Neutrophil (primary cell): ENCODE measurements at regions not wholly inside any gene's neighbourhood (a gene's known extent, or its start where the extent isn't known, plus 50 kb on each side); places are given as distances from the start of the nearest gene placed in this dataset.

Experiments used
- H3K27ac ChIP-seq: fragments of 200-600 bp; sonication (generic); 2 replicates; pipeline ENCODE4 v1.5.1; 2016; ENCODE audit warnings: mild to moderate bottlenecking, moderate library complexity
- H3K27me3 ChIP-seq: fragments of 200-600 bp; sonication (generic); 2 replicates; pipeline ENCODE4 v1.6.0; 2016; ENCODE audit warnings: mild to moderate bottlenecking
- H3K36me3 ChIP-seq: fragments of 200-600 bp; sonication (generic); 2 replicates; pipeline ENCODE4 v1.5.1; 2017
- H3K4me1 ChIP-seq, 2 experiments: fragments of 200-600 bp in 1 of 2; sonication (generic) in 1 of 2; 1 replicate in 1 of 2; 2 replicates in 1 of 2; pipeline versions ENCODE4 v1.5.1 to v1.6.1; 2013 to 2016; ENCODE audit warnings: low read depth in 1 of 2, low read length in 1 of 2, mild to moderate bottlenecking in 1 of 2, moderate library complexity in 1 of 2; ENCODE audit not compliant: control insufficient read depth in 1 of 2, insufficient read depth in 1 of 2
- H3K4me3 ChIP-seq, 2 experiments: fragments of 200-600 bp in 1 of 2; sonication (generic) in 1 of 2; 1 replicate in 1 of 2; 2 replicates in 1 of 2; pipeline ENCODE4 v1.5.1; 2013 to 2016; ENCODE audit warnings: low read depth in 1 of 2, low read length in 1 of 2, mild to moderate bottlenecking in 1 of 2, moderate library complexity in 1 of 2
- H3K9me3 ChIP-seq: fragments of 200-600 bp; sonication (generic); 2 replicates; pipeline ENCODE4 v1.5.1; 2016
- CTCF ChIP-seq: fragments of 200-600 bp; sonication (generic); IDR thresholded peaks from 2 replicates; pipeline ENCODE4 v1.5.1; 2016; ENCODE audit warnings: antibody characterized with exemption

GRCh38 chr5:163724305-163724704 is 218.9 kb downstream of the MAT2B start:
- Histone ChIP-seq H3K4me1 (no peaks in the 10 kb centered on the region), H3K4me3 (no peak overlapping the region), H3K27ac (no peak overlapping the region), H3K27me3 (no peaks in the 10 kb centered on the region), H3K9me3 (no peaks in the 10 kb centered on the region), H3K36me3 (no peaks in the 10 kb centered on the region)
- TF ChIP-seq CTCF: no peak

GRCh38 chr5:163727028-163727427 is 221.6 kb downstream of the MAT2B start:
- no peaks in the 10 kb centered on the region for H3K9me3 ChIP-seq
- H3K4me1 ChIP-seq: no peaks in the 10 kb centered on the region
- no peaks in the 10 kb centered on the region for H3K36me3 ChIP-seq
- TF ChIP-seq CTCF: no peak
- H3K27ac ChIP-seq: no peak overlapping the region
- no peak overlapping the region for H3K4me3 ChIP-seq
- no peaks in the 10 kb centered on the region for H3K27me3 ChIP-seq

- no peak for TF ChIP-seq CTCF
- Histone ChIP-seq H3K36me3 (no peaks in the 10 kb centered on the region), H3K4me1 (no peaks in the 10 kb centered on the region), H3K9me3 (no peaks in the 10 kb centered on the region), H3K27ac (no peak overlapping the region), H3K27me3 (no peaks in the 10 kb centered on the region), H3K4me3 (no peak overlapping the region)
These were observed 224.9 kb downstream of the MAT2B start for GRCh38 chr5:163730206-163730756.

- TF ChIP-seq CTCF: no peak
- H3K9me3 ChIP-seq: no peaks in the 10 kb centered on the region
These were observed 225.8 kb downstream of the MAT2B start for GRCh38 chr5:163731256-163731655.

GRCh38 chr5:163735069-163735468 is 229.7 kb downstream of the MAT2B start:
- no peak overlapping the region for H3K4me3 ChIP-seq
- H3K27ac ChIP-seq: no peak overlapping the region
- TF ChIP-seq CTCF: no peak
- no peaks in the 10 kb centered on the region for H3K27me3 ChIP-seq
- H3K9me3 ChIP-seq: no peaks in the 10 kb centered on the region
- no peaks in the 10 kb centered on the region for H3K36me3 ChIP-seq
- H3K4me1 ChIP-seq: no peaks in the 10 kb centered on the region

More at GRCh38 chr5:163731256-163731655, 225.8 kb downstream of the MAT2B start:
- Histone ChIP-seq H3K36me3 (no peaks in the 10 kb centered on the region), H3K27me3 (no peaks in the 10 kb centered on the region), H3K4me3 (no peak overlapping the region), H3K27ac (no peak overlapping the region), H3K4me1 (no peaks in the 10 kb centered on the region)

DNA sequence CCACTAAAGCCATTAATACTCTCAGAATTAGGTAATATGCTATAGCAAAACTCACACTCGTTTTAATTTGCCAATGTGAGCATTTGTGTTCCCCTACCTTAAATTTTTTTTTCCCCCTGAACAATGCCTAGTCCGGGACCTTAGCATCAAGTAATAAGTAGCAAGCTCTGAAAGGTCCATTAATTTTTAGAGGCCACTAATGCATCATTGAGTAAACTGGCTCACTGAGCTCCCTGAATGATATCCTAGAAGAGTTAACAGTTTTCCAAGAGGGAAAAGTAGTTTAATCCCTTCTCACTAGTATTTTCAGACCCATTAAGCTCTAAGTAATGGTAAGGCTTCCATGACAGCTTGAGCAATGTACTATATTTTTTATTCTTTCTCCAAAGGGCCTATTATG is 242.2 kb downstream of the MAT2B start:
- no peak for TF ChIP-seq CTCF
- Histone ChIP-seq H3K4me1 (no peaks in the 10 kb centered on the region), H3K9me3 (no peaks in the 10 kb centered on the region), H3K27ac (no peak overlapping the region), H3K4me3 (no peak overlapping the region), H3K36me3 (no peaks in the 10 kb centered on the region), H3K27me3 (no peaks in the 10 kb centered on the region)
